ENCODE measurements at regions not wholly inside any gene's neighbourhood (a gene's known extent, or its start where the extent isn't known, plus 50 kb on each side); places are given as distances from the start of the nearest gene placed in this dataset.

- no peak overlapping the region for H3K4me3 ChIP-seq (ENCODE audit: low read depth, low read length)
- no peak for DNase-seq (ENCODE audit: low read depth)
- TF ChIP-seq CTCF (IDR thresholded peaks at IDR 0.05; ENCODE audit: control insufficient read depth, extremely low read depth, insufficient read depth) = no peak
Measured at GRCh38 chr15:70387081-70387480, 289.4 kb upstream of the TLE3 start.

GRCh38 chr15:70385711-70386110 lies 288.0 kb upstream of the TLE3 start:
- no peak for TF ChIP-seq CTCF (IDR thresholded peaks at IDR 0.05; ENCODE audit: control insufficient read depth, extremely low read depth, insufficient read depth)
- DNase-seq (ENCODE audit: low read depth) = no peak

GRCh38 chr15:70385052-70385451 lies 287.3 kb upstream of the TLE3 start:
- no peak overlapping the region for H3K4me3 ChIP-seq (ENCODE audit: low read depth, low read length)
- no peak for TF ChIP-seq CTCF (IDR thresholded peaks at IDR 0.05; ENCODE audit: control insufficient read depth, extremely low read depth, insufficient read depth)
- DNase-seq (ENCODE audit: low read depth) = no peak

More at GRCh38 chr15:70385711-70386110, 288.0 kb upstream of the TLE3 start:
- no peak overlapping the region for H3K4me3 ChIP-seq (ENCODE audit: low read depth, low read length)

- TF ChIP-seq CTCF (IDR thresholded peaks at IDR 0.05; ENCODE audit: control insufficient read depth, extremely low read depth, insufficient read depth) = no peak
- H3K4me3 ChIP-seq (ENCODE audit: low read depth, low read length) = no peak overlapping the region
- no peak for DNase-seq (ENCODE audit: low read depth)
Measured at GRCh38 chr15:70383856-70384255, 286.1 kb upstream of the TLE3 start.

GRCh38 chr15:70382762-70383458 lies 285.2 kb upstream of the TLE3 start:
- DNase-seq (ENCODE audit: low read depth) = no peak
- H3K4me3 ChIP-seq (ENCODE audit: low read depth, low read length) = no peak overlapping the region

GRCh38 chr15:70382009-70382749 lies 284.5 kb upstream of the TLE3 start:
- H3K4me3 ChIP-seq (ENCODE audit: low read depth, low read length) = no peak overlapping the region
- no peak for TF ChIP-seq CTCF (IDR thresholded peaks at IDR 0.05; ENCODE audit: control insufficient read depth, extremely low read depth, insufficient read depth)
- no peak for DNase-seq (ENCODE audit: low read depth)

More at GRCh38 chr15:70382762-70383458, 285.2 kb upstream of the TLE3 start:
- no peak for TF ChIP-seq CTCF (IDR thresholded peaks at IDR 0.05; ENCODE audit: control insufficient read depth, extremely low read depth, insufficient read depth)
